HG03378 (cell line): ENCODE measurements at regions not wholly inside any gene's neighbourhood (a gene's known extent, or its start where the extent isn't known, plus 50 kb on each side); places are given as distances from the start of the nearest gene placed in this dataset.

Experiments
- ATAC-seq: cut with Tn5 transposase; IDR thresholded peaks from one replicate; pipeline ENCODE4 v1.9.1; 2021; ENCODE audit warnings: mild to moderate bottlenecking, moderate library complexity; ENCODE audit not compliant: unreplicated experiment

- ATAC-seq, result no peak
Measured at GRCh38 chr16:65445313-65446260, 323.7 kb upstream of the CDH11 start.

- ATAC-seq, result no peak
Measured at GRCh38 chr16:65441501-65441900, 319.6 kb upstream of the CDH11 start.

- ATAC-seq, result no peak
Measured at GRCh38 chr16:65429504-65430181, 307.8 kb upstream of the CDH11 start.

- no peak for ATAC-seq
Measured at GRCh38 chr16:65426484-65426883, 304.6 kb upstream of the CDH11 start.

- ATAC-seq, result no peak
Measured at GRCh38 chr16:65422934-65423333, 301.1 kb upstream of the CDH11 start.

GRCh38 chr16:65421596-65421995, 299.7 kb upstream of the CDH11 start:
- ATAC-seq, result no peak

GRCh38 chr16:65418435-65418834, 296.6 kb upstream of the CDH11 start:
- no peak for ATAC-seq

- no peak for ATAC-seq
Measured at GRCh38 chr16:65415460-65415859, 293.6 kb upstream of the CDH11 start.

- no peak for ATAC-seq
Measured at GRCh38 chr16:65414284-65414984, 292.6 kb upstream of the CDH11 start.

- no peak for ATAC-seq
Measured at GRCh38 chr16:65413861-65414260, 292.0 kb upstream of the CDH11 start.

GRCh38 chr16:65410801-65411200, 288.9 kb upstream of the CDH11 start:
- no peak for ATAC-seq

GRCh38 chr16:65409510-65409909, 287.6 kb upstream of the CDH11 start:
- ATAC-seq, result no peak

- ATAC-seq, result no peak
Measured at GRCh38 chr16:65406933-65407332, 285.1 kb upstream of the CDH11 start.

GRCh38 chr16:65406116-65406515, 284.3 kb upstream of the CDH11 start:
- no peak for ATAC-seq

GRCh38 chr16:65394281-65394680, 272.4 kb upstream of the CDH11 start:
- no peak for ATAC-seq

GRCh38 chr16:65392806-65393565, 271.1 kb upstream of the CDH11 start:
- no peak for ATAC-seq

- no peak for ATAC-seq
Measured at GRCh38 chr16:65388592-65388991, 266.7 kb upstream of the CDH11 start.

GRCh38 chr16:65386672-65387071, 264.8 kb upstream of the CDH11 start:
- no peak for ATAC-seq

- no peak for ATAC-seq
Measured at GRCh38 chr16:65384441-65384840, 262.6 kb upstream of the CDH11 start.

- ATAC-seq, result no peak
Measured at GRCh38 chr16:65377195-65377594, 255.3 kb upstream of the CDH11 start.

- ATAC-seq, result no peak
Measured at GRCh38 chr16:65376601-65377000, 254.7 kb upstream of the CDH11 start.
